ENCODE measurements at regions not wholly inside any gene's neighbourhood (a gene's known extent, or its start where the extent isn't known, plus 50 kb on each side); places are given as distances from the start of the nearest gene placed in this dataset.
"Not testable (repeated sequence)": the region's sequence is repeated elsewhere in the genome, so short reads cannot be mapped to it uniquely, and the experiment has no call there.

DNA sequence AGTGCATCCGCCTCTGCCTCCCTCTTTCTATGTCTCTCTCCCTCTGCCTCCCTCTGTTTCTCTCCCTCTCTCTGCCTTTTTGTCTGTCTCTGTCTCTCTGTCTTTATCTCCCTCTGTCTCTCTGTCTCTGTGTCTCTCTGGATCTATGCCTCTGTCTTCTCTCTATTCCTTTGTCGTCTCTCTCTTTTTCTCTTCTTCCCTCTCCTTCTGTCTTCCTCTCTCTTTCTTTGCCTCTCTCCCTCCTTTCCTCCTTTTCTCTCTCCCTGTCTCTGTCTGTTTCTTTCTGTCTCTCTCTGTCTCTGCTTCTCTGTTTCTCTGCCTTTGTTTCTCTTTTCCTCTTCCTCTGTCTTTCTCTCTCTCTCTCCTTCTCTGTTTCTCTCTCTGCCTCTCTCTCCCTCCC is 678.8 kb upstream of the NRP1 start:
- DNase-seq, result no peak

DNA sequence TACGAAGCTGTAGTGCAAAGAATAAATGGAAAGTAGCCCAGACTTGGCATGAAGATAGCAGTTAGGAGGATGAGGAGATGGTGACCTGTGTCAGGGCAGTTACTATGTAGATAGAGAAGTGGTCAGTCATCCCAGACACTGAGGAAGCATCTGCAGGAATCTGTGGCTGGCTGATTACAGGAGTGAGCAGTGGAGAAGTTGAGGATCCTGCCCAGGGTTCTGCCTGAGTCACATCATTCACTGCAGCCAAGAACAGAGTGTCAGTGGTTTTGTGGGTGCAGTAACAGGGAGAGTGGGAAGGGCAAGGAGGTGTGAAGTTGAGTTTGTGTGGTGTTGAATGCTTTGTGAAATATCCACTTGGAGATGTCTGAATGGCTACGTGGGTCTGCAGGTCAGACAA is 676.4 kb upstream of the NRP1 start:
- DNase-seq, result no peak

DNA sequence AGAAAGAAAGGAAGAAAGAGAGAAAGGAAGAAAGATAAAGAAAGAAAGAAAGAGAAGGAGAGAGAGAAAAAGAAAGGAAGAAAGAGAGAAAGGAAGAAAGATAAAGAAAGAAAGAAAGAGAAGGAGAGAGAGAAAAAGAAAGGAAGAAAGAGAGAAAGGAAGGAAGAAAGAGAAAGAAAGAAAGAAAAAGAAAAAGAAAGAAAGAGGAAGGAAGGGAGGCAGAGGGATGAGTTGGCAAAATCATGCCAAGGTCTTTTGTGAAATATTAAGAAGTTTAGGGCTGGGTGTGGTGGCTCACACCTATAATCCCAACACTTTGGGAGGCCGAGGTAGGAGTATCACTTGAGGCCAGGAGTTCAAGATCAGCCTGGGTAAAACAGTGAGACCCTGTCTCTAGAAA is 675.8 kb upstream of the NRP1 start:
- DNase-seq, result not testable (repeated sequence)

DNA sequence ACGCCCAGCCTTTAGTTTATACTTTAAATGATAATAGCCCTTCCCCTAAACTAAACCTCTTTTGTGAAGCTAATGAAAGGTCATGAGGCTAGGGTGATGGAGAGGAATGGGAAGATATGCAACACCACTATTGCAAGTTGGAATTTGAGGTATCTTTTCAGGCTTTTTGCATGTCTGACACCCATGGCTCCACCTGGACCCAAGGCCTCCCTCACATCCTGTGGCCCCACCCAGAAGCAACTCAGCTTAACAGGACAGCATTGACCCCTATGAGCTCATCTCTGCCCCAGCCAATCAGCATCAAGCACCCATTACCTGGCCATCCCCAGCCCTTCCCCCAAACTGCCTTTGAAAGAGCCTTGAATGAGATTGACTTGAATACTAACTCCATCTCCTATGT is 674.2 kb upstream of the NRP1 start:
- DNase-seq, result no peak

DNA sequence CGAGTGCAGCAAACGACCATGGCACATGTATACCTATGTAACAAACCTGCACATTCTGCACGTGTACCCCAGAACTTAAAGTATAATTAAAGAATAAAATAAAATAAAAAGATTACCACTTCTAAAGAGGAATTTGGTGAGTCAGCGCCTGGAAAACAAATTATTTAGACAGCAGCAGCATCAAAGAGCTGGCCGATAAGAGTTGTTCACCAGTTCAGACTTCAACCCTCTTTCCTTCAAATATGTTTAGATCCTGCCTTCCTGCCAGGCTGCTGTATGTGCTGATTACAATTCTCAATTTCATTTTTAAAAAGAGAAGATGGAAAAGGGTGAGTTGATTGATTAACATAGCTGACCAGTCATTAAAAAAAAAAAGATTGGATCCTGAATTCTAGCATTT is 672.0 kb upstream of the NRP1 start:
- no peak for DNase-seq

DNA sequence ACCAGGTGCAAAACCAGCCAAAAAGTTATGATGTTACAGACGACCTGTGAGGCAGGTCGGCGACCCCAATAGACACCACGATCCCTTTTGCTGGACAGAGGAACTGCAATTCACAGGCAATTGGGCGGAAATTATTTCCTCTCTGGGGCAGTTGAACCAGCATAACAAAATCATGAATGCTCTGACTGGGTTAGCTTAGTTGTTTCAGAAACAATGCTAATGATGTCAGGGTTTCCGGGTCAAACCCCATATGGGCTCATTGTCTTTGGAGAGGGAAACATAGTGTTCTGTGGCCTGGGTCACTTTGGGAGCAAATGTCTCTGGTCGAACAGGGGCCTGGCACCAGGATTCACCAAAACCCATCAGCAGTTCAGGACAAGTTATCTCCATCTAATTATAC is 669.1 kb upstream of the NRP1 start:
- DNase-seq, result no peak

DNA sequence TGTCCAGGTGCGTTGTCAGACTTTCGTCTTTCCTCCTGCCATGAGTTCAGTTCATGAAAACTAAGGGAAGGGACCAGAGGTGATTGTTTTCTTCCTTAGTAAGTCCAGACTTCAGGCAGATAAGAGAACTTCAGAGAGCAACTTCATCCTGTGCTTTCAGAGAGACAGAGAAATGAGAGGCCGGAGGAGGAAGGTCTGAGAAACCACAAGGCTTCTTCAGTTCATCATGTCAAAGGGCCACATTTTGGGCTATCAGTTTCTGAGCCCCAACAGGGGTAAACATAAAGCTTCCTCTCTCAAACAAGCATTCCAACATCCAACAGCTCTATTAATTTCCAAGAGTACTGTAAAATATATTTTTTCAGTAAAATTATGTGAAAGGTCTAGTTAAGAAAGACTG is 668.4 kb upstream of the NRP1 start:
- no peak for DNase-seq

DNA sequence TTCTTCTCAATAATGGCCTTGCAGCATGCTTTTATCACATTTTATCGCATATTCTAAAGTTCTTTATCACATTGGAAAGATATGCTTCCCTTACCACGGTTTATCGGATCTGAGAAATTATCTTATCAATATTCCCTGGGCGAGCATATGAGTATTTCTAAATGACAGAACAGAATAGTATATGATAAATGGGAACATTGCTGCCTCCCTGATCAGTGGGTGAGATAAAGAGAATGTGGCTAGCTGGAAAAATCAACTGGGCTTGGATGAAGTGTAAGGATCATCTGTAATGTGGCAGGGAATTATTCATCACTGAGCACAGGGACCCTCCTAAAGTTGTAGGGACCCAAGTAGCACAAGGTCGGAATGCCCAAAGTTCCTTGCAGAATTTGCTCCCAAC is 667.4 kb upstream of the NRP1 start:
- no peak for DNase-seq

DNA sequence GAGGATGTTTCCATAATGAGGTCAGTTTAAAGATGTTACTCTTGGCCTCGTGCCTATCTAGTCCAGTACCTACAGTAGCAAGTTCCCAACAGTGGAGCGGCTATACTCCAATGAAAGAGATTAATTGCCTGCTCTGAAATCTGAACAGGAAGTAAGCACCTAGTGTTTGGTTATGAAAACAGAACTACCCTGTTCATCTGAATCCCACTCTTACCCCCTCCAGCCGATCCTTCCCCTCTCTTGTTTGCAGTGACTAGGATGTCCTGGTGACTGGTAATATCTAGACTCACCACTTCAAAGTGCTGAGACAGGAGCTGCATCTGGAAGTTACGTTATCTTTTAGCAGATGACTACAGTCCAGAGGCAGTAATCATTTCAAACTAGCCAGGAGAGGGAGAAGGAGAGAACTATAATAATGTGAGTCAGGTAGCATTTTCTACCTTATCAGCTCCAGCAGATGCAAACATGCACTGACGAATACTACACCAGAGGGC is 666.7 kb upstream of the NRP1 start:
- DNase-seq, result no peak

DNA sequence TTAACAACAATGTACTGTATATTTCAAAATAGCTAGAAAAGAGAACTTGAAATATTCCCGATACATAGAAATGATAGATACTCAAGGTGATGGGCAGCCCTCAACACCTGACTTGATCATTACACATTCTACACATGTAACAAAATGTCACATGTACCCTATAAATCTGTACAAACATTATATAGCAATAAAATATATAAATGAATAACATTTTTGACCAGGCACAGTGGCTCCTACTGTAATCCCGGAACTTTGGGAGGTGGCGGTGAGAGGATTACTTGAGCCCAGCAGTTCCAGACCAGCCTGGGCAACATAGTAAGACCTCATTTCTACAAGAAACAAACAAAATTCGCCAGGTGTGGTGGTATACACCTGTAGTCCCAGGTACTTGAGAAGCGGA is 659.5 kb upstream of the NRP1 start:
- no peak for DNase-seq

DNA sequence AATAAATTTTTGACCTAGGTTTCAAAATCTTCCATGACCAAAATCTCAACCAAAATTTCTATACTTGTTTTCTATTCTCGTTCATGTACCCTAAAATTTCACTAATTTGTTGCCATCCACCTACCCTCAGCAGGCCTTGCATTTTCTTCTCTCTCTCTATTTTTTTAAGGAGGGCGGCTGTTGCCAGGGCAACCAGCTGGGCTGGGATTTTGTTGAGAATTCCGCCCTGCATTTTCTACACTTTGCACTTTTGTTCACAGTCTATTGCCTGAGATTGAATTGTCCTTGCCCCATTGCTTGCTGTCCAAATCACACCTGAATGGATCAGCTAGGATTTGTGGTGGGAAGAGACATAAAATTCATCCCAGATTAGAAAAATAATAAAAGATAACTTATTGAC is 657.5 kb upstream of the NRP1 start:
- DNase-seq, result no peak

DNA sequence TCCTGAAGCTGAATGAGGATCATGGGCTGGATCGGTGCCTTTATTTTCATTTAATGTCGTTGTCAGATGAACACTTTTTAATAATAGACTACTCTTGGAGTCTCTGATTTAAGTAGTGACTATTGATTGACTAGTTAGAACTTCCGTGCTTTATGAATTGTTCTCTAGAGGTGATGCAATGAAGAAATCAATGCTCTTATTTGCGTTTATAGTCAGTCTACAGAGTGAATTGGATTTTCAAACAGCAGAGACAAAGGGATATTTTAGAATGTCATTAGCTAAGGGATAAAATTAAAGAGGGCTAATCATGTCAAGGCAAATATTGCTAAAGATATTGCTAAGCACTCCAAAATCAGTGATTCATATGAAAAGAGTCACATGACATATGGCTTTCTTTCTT is 652.0 kb upstream of the NRP1 start:
- no peak for DNase-seq

DNA sequence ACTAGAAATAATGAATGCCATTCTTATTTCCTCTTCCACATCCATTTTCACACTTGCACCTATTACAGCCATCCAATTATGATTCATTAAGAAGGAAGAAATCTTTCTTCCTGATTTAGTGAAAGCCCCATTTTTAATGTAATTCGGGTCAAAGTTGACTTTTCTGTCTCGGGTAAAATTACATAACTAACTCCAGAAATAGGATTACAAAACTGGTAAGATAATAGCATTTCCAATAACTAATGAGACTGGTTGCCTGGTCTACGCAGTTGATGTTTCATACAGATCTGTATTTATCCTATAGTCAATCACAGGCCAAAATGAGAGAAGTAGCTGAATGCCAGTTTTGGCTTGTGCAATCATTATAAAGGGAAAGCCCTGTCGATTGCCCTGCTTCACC is 651.5 kb upstream of the NRP1 start:
- DNase-seq, result no peak

DNA sequence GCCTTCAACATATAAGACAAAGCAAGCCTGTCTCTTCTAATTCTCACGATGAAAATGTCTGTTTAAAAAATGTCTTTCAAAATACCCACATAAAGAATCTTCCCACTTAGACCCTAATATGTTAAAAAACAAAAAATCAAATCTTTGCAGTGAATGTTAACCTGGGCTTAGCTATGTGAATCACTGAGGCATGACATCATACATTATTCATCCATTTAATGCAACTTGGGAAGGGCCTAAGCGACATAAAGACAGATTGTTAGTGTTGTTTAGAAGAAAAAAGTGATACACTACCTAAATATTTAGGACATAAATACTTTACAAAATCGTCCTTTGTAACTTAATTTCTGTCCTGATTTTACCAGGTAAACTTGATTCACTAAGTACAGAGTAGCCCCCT is 648.5 kb upstream of the NRP1 start:
- DNase-seq, result no peak

DNA sequence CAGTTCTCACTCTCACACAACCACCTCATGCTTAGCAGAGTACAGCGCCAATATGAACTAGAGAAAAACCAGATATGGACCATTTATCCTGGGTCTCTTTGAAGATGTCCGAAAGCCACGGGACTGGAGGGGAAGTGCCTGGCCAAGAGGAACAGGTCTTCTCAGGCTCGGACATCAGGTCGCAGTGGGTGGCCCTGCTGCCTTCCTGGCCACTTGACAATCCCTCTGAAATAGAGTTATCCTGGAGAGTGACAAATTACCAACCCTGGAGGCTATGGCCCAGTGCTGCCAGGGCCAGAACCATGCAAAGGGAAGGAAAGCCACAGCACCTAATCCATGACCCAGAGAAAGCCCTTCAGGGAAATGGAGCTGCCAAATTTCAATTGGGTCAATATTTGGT is 646.8 kb upstream of the NRP1 start:
- DNase-seq, result no peak

DNA sequence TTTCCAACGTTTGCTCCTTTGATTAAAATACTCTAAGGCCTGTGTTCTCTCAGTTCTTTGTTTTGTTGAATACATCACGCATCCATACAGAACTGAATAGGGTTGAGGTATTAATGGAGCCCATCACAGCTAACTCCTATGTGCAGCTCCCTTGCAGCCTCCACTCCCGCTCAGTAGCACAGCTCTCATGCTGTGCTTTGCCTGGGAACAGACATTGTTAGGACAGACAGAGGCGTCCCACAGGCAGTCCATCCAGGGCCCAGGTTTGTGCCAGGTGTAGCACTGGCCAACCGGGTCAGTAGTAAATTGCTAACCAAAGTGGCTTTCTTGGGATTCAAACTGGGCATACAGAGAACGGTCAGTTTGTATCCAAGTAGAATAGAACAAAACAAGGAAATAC is 644.7 kb upstream of the NRP1 start:
- DNase-seq, result no peak

DNA sequence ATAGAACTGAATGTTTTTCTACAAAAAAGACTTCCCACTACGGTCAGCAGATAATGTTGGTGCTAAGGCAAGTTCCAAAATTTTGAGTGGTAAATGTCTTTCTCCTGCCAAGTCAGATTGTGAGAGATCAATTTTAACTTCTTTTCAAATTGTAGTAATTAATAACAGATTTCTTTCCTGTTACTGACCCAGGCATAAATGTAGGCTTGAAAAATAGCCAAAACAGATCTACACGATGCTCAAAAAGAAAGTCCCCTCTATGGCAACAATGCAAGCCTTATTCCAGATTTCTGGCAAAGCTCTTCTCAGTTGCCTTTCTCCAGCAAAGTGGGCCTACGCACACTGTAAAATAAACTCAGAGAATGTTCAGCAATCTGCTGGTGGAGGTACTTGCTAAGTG is 641.0 kb upstream of the NRP1 start:
- no peak for DNase-seq

DNA sequence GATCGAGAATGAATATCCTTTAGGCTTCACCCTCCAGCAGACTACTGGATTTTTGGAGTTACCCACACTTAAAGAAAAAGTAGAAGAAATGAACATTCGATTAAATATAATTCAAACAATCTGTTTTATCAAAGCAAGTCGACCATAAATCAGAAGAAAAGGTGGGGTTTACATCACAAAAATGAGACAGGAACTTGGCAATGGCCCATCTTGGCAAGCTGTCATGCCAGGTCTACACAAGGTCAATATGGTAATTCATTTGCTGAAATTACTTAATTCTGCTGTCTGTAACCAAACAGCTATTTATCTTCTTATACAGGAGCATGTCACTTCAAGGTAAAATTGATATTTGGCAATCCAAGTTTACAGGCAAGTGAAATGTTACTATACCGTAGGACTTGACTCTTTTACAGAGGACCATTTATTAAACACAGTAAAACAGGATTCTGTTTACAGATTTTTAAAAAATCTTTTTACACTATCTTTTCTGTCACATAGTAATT is 640.6 kb upstream of the NRP1 start:
- no peak for DNase-seq

DNA sequence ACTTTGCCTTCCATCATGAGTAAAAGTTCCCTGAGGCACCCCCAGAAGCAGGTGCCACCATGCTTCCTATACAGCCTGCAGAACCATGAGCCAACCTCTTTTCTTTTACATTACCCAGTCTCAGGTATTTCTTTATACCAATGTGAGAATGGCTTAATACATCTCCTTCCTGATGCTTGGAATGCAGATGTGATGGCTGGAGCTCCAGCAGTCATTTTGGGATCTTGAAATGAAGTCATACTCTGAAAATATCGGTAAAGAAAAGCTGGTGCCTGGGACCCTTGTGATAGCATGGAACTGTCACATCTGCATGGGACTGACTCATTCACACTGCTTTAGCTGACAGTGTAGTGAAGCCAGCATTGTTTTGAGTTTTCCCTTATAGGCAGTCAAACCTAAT is 634.5 kb upstream of the NRP1 start:
- no peak for DNase-seq

DNA sequence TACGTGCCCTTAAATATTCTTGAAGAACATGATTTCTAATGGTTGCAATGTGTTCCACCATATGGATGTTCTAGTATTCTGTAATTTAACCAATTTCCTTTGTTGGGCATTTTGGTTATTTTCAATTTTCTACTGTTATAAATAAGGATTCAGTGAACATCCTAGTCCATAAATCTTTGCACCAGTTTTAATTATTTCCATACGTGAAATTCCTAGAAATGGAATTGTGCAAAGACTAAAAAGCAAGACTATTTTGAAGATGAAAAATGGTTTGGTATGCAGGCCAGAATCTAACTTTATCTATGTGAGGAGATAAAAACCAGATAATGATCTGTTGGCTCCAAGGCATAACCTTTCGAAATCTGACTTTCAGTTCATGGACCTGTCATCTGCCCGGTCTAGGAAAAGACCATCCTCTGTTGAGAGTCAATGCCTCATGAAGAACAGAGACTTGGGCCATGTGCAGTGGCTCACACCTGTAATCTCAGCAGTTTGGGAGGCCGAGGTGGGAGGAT is 633.2 kb upstream of the NRP1 start:
- DNase-seq, result no peak

DNA sequence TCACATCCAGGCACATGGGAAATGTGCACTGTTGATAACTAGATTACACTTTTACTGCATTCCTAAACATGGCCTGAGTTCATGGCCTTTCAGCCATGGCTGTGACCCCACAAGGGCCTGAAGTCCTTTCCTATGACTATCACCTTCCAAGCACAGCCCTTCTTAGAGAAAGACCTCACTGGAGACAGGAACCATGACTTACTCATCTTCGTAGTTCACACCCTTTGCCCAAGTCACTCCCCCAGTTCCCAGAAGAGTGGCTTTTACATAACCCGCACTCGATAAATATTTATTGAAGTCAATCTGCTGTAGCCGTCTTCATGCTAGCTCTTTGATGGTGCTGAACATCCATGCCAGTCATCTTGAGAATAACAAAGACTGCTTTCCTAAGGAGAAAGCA is 632.5 kb upstream of the NRP1 start:
- DNase-seq, result no peak

DNA sequence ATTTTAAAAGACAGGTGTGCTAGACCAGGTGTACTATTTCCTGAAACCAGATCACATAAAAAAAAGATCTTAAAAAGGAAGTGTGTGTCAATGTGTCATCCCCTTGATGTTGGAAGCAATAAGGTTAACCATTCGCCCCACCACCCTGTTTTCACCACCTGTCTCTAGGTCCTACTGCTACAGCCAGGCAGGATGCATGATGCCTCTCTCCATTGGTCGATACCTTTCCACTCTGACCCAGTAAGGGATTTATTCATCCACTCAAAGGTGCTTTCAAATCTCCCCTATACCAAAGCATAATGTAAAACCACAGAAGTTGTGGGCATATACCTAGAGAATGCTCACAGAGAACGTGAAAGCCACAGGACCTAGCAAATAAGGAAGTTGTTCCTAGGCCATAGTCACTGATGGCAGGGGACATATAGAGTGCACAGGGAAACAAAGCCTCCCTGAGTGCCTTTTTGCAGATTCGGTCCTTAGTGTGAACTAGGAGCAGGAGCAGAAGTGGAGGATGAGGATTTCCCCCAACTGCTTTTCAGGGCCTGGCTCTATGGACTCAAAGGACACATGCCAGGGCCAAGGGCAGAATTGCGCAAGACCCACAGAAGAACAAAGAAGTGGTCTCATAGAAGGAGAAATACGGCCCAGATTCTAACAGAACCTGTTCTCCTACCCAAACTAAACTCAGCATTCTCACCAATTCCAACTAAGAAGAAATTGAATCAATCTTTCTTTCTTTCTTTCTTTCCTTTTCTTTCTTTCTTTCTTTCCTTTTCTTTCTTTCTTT is 631.5 kb upstream of the NRP1 start:
- DNase-seq, result no peak

DNA sequence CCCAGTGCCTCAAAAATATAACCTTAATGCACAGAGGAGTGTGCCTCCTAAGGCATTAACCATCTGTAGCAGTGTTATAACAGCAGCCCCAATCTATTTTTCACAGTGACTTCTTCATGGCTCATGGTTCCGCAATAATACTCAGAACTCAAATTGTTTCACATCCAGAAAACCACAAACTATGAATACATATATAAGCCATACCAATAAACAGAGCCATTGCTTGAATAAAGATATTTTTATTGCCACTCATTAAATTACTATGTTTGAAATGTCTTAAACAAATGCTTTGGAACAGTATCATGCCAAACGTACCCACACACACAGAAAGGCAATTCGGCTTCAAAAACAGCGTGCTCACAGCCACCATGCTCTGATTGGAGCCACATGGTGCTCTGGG is 629.3 kb upstream of the NRP1 start:
- DNase-seq, result no peak

DNA sequence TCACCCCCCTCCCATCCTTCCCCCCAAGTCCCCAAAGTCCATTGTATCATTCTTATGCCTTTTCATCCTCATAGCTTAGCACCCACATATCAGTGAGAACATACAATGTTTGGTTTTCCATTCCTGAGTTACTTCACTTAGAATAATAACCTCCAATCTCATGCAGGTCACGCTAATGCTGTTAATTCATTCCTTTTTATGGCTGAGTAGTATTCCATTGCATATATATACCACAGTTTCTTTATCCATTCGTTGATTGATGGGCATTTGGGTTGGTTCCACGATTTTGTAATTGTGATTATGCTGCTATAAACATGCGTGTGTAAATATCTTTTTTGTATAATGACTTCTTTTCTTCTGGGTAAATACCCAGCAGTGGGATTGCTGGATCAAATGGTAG is 621.9 kb upstream of the NRP1 start:
- DNase-seq, result not testable (repeated sequence)

DNA sequence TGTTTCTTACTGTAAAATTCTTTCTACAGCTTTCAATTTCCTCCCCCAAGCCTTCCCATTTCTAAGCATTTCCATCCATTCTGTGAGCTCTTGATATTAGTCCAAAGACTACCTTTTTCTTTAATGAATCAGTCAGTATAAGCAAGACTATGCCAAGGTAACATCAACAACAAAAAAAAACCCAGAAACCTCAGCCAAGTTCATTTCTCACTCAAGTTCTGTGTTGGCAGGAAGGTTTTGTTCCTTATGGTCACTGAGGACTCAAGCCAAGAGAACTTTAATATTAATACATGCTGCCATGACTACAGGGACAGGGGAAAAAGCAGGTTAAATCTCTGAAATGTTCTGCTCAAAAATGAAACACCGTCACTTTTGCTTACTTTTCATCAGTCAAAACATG is 621.2 kb upstream of the NRP1 start:
- no peak for DNase-seq

Measured in central memory CD4-positive, alpha-beta T cell (primary cell).